ENCODE measurements at regions not wholly inside any gene's neighbourhood (a gene's known extent, or its start where the extent isn't known, plus 50 kb on each side); places are given as distances from the start of the nearest gene placed in this dataset.
"Not testable (repeated sequence)": the region's sequence is repeated elsewhere in the genome, so short reads cannot be mapped to it uniquely, and the experiment has no call there.

DNA sequence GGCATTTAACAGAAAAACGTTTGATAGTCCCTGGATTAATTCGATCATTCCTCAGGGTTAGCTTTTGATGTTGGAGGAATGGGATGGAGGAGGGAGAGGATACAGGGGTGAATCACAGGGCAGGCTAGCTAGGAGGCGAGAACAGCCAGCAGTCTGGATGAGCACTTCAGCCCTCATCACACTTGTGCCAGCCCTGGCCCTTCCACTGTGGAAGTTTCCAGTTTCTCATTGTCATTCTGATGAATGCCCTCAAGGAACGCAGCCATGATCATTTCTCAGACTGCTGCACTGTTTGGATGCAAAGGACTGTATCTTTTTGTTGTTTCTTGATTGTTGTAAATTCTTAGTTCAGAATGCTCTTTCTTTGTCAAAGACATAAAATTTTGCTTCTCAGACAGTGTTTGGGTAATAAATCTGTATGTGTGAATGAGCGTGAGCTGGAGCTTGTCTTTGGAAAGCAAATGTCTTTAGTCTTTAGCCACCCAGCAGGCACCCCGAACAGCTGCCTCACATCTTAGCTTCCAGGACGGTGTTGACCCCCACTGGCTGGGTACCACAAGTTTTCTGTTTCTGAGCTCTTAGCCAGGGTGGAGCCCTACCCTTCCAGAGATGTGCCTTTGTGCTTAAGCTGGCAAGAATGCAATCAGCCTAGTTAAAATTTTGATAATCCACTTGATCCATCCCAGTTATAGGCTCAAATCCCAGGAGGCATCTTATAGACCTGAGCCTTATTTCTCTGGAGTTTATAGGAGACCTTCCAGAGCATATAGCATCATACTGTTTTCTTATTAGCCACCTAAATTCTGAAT is 121.1 kb downstream of the PDCD6IP start:
- no peak for DNase-seq

DNA sequence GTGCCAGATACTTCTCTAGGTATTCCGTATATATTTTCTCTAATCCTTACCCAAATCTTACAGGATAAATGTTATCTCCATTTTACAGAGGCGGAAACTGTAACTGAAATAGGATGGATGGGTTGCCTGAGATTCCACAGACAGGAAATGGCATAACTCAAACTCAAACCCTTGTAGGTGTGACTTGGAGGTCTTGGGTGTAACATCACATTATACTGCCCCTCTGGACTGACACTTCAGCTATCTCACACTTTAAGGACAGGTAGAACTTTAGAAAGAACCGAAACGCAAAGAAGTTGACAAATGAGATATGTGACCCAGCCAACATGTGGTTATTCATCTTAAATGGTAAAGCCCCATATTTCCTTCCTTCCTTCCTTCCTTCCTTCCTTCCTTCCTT is 122.1 kb downstream of the PDCD6IP start:
- DNase-seq, result no peak

DNA sequence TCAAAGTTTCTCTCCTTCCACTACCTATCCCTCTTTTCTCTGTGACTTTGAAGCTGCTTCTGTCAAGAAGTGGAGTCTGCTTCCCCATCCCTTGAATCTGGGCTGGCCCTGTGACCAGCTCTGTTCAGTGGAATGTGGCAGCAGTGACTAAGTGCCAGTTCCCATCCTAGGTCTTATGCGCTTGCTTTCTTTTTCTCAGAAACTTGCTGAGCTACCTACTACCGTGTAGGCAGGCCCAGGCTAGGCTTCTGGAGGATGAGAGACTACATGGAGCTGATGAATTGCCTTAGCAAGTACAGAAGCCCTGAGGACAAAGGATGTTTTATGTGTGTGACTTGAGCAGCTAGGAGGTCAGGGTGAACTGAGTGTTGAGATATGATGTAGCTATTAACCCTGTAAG is 123.2 kb downstream of the PDCD6IP start:
- DNase-seq, result no peak

DNA sequence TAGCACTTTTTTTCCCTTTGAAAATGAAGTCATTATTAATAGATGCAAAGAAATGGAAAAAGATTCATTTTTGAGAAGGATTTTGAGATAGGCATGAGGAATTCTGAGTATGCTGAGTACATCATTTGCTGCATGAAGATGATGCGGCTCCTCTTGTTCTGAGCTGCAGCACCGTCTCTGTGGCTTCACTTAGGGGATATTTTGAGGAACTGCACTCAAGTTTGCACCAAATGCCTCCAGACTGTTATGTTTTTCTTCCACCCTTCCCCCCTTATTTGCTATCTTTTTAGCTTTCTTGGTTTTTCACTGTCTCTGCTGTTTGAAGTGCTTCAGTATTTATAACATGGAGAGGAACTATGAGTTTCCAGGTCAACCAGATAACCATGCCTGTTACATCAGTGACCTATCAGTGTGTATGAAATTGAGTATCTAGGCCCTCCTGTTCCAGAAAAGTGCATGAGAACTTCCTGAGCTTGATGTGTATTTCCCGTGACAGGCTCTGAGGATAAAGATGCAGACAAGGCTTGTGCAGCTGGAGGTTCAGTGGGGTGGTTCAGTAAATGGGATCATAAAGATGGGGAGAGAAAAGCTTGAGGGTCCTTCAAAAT is 128.7 kb downstream of the PDCD6IP start:
- no peak for DNase-seq

- no peak for DNase-seq
Measured at GRCh38 chr3:33929813-33930212, 131.4 kb downstream of the PDCD6IP start.

- no peak for DNase-seq
Measured at GRCh38 chr3:33931512-33931911, 133.1 kb downstream of the PDCD6IP start.

DNA sequence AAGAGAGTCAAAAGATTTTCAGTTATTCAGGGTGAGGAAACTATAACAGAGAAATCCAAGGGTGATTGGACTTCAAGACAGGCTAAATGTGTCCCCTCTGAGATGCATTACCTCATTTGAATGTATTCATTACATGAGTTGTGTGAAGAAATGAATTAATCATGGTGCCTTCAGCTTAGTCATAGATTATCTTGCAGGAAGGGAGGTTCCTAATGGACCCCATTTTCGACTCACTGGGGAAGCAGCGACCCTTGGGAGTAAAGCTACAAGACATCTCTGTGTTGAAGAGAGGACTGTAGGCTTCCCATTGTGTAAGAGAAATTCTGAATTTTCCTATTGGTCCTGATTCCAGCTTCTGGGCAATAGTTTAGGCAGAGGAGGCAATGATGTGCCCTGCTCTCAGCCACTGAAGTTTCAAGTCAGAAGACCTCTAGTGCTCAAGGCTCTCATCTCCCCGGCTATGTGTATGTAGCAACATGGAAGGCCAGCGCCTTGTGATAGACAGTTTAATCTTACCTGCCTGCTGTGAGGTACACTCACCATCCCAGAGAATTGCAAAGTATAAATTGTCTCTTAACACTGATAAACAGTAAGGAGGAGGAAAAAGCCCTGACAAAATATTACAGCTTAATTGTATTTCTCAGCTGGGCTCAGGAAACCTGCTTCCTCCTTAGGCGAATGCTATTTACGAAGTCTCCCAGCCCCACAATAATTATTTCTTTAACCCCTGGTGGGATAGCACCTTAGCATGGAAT is 133.8 kb downstream of the PDCD6IP start:
- no peak for DNase-seq

DNA sequence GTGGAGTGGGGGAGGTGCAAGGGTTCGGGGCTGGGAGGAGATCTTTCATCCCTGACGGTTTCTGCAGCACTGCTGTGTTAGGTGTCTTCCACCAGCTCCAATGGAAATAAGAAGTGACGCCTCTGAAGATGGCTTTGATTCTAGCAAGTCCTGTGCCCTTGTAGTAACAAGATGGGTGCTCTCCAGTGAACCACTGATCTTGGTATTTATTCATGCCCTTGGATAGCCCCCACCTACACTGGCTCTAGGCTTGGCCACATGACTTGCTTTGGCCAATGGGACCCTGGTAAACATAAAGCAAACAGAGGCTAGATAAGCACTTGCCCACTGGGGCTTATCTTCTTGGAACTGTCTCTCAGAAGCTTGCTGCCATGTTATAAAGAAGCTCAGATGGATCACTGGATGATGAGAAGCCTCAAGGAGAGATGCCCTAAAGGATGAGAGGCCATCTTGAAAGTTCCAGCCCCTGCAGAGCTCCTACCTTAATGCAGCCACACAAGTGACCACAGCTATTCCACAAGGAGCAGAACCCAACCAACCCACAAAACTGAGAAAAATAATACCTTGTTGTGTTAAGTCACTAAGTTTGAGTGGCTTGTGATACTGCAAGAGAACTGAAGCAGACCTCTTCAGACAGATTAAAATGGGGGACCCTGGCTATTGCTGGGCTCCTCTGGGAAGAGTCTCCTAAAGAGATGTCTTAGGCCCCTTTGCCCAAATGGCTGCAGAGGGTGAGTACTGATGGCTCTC is 137.9 kb downstream of the PDCD6IP start:
- no peak for DNase-seq

- no peak for DNase-seq
Measured at GRCh38 chr3:33936921-33937525, 138.6 kb downstream of the PDCD6IP start.

DNA sequence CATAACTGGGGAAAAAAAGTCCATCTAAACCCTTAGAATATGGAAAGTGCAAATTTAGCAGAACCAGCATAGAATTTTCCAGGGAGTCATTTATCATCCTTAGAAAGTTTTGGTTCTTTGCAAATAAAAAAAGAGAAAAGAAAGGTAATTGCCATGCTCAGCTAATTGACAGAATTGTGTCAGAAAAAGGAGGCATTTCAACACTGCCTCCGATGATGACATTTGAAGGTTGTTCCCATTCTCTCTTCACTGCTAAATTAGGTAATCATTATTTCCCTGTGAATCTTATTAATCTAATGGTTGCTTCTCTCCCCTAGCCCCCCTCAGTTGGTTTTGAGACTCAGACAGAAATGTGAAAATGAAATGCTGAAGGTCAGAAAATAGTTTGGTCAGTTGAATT is 139.2 kb downstream of the PDCD6IP start:
- DNase-seq, result no peak

DNA sequence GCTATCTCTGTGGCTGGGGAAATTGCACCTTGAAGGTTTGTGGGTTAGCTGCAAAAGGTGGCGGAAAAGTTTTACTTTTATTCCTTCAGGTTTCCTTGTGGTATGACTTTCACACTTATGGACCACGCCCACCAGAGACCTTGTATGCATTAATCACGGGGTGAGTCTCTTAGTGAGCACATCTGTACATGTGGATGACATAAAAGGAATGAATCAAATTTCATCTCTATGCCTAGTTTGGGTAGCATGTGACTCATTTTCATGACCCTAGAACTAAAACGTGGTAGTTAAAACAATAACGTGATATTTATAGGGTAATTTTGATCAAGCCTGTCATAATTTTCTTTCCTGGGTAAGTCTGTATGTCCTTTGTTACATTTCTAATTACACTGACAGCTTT is 141.7 kb downstream of the PDCD6IP start:
- DNase-seq, result no peak

DNA sequence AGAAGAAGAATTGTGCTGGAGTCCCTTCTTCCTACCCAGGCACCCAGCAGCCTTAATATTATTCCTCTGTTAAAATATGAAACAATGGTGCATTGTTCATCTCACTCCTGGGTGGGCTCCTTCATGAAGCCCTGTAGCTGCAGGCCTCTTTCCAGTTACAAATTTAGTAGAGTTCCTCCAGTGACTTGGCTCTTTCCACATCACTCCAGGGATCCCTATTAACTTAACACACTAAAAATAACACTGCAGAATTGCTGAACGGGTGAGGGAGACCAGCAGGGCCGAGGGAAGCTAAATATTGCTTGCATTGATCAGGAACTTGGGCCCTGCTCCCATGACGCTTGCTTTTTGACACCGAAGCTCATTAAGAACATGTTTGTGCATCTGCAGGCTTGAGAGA is 142.3 kb downstream of the PDCD6IP start:
- DNase-seq, result no peak

DNA sequence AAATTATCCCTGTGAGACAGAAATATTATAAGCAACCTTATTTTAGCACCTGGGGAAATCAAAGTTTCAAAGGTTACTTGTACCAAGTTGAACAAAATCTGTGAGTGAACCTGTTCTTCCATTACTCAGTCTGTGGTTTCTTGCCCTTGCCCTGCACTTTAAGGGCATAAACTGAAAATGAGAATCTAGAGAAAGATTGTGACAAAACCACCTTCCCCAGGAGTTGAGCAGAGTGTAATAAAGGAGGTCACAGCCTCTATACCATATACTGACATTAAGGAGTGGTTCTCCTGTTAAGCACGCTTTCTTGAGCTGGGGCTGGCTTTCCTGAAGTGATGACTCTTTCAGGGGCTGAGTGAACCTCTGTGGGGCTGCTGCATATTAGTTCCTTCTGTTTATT is 143.4 kb downstream of the PDCD6IP start:
- no peak for DNase-seq

DNA sequence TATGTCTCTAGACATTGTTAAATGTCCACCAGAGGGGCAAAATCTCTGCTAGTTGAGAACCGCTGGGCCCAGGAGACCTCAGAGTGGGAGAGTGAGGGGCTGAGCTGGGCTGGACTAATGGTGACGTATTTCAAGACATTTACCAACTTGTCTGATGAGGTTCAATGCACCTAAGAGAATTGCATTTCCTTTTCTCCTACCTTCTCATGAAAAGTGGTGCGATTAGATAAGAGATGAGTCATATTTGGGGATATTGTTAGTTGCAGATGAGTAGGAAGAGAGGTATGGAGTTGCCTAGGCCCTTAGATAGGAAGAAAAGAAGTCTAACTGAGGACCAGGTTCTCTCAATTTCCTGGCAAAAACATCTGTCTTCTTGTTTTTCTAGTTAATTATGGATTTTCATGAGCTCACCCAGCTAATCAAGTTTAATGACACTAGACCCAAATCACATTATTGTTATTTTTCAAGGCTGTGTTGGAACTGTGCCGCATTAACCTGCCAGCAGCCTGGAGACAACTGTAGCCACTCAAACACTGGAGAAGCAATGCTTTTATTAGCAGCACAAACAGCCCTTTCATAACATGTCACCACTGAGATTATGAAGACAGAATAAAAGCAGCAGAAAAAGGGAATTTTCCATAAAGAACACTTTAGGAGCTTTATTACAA is 144.2 kb downstream of the PDCD6IP start:
- DNase-seq, result no peak

- no peak for DNase-seq
Measured at GRCh38 chr3:33943277-33943676, 144.8 kb downstream of the PDCD6IP start.

DNA sequence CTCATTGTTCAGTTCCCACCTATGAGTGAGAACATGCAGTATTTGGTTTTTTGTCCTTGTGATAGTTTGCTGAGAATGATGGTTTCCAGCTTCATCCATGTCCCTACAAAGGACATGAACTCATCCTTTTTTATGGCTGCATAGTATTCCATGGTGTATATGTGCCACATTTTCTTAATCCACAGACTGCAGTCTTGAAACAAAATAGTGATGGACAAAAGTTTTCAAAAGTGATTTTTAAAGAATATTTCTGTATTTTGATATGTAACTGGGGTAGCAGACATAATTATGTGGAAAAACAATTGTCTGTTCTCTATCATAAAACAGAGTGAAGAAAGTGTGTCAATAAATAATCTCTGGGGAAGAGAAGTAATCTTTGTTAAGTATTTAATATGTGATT is 148.2 kb downstream of the PDCD6IP start:
- DNase-seq, result not testable (repeated sequence)

DNA sequence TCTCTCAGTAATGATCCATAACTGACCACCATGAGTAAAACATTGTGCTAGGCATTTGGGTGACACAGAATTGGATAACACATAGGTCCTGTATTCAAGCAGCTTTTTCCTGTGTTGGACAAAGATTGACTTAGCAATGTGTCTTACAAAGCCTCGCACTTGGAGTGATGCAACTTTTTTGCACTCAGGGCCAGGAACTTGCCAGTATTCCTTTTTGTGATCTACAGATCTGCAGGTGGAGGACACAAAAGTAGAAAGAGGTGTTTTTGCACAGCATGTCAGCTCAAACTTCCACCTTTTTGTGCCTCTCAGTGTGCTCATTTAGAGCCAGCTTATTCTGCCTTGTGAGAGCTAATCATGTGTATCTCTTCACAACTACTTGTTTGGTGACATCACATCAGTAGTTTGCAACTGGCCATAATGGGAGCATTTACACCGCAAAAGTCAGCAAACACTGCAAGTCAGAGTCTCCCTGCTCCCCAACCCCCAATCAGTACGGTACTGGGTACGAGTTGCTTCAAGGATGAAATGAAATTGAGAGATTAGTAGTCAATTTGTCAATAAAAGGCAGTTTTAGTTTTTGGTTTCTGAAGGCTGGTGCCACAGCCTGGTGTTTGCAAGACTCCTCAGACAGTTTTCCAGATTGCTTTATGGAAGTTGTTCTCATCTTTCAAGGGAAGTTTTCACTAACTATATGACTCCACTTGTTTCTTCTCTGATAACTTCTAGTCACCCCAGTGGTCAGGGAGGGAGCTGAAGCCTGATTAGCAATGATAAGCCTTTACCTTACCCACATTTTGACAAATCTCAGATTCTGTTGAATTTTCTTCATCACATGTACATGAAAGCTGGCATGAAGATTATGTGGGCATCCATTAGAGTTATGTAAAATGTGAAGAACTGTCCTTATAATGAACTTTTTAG is 149.1 kb downstream of the PDCD6IP start:
- no peak for DNase-seq

DNA sequence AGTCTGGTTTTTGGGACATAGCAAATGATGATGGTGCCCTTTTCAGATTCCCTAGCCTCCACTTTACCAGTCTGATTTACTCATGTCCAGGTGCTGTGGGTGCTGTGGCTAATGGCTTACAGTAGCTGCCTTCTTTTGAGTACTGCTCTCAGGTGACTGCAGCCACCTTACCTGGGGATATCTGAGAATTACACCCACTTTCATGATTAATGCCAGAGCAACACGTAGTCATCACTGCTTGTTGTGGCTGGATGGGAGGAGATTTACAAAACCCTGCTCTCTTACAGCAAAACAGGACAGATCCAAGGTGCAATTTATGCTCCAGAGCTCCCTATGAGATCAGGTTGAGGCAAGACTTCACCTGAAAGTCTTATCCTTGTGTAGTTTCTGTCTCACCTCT is 150.6 kb downstream of the PDCD6IP start:
- DNase-seq, result no peak

DNA sequence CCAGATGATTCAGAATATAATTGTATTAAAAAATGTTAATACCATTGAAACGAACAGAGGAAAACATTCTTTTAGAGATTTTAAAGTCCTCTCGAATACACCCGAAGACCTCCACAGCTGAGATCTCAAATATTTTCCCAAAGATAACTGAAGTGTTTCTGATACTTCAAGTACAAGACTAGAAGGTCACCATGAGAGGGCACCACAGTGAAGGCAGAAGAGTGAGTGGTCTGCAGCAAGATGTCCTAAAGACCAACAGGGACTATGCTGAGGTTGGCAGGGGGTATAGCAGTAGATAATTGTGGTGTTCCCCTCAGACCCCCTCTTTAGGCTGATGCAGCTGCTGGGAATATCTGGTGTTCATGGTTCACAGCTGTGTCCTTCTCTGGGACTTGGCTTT is 156.5 kb downstream of the PDCD6IP start:
- DNase-seq, result no peak

- no peak for DNase-seq
Measured at GRCh38 chr3:33956206-33956605, 157.8 kb downstream of the PDCD6IP start.

- no peak for DNase-seq
Measured at GRCh38 chr3:33956776-33957175, 158.3 kb downstream of the PDCD6IP start.
